Umbilical cord (tissue), 1 donor: ENCODE measurements at regions not wholly inside any gene's neighbourhood (a gene's known extent, or its start where the extent isn't known, plus 50 kb on each side); places are given as distances from the start of the nearest gene placed in this dataset.
"Not testable (repeated sequence)": the region's sequence is repeated elsewhere in the genome, so short reads cannot be mapped to it uniquely, and the experiment has no call there.

ENCODE experiments used
- DNase-seq: peaks from one replicate; pipeline ENCODE4 v3.0.0-alpha.2; 2015; ENCODE audit warnings: low spot score

GRCh38 chr4:114034189-114034588, 54.7 kb upstream of the ARSJ start:
- no peak for DNase-seq

- no peak for DNase-seq
These were observed 57.0 kb upstream of the ARSJ start for GRCh38 chr4:114036426-114036825.

- DNase-seq: no peak
These were observed 57.4 kb upstream of the ARSJ start for GRCh38 chr4:114036864-114037263.

GRCh38 chr4:114037988-114038387, 58.5 kb upstream of the ARSJ start:
- no peak for DNase-seq

- no peak for DNase-seq
These were observed 59.4 kb upstream of the ARSJ start for GRCh38 chr4:114038762-114039387.

- no peak for DNase-seq
These were observed 61.1 kb upstream of the ARSJ start for GRCh38 chr4:114040319-114041116.

GRCh38 chr4:114041117-114041475, 61.6 kb upstream of the ARSJ start:
- DNase-seq: no peak

GRCh38 chr4:114043116-114043515, 63.7 kb upstream of the ARSJ start:
- DNase-seq: no peak

- not testable (repeated sequence) for DNase-seq
These were observed 64.9 kb upstream of the ARSJ start for GRCh38 chr4:114044351-114044750.

- no peak for DNase-seq
These were observed 66.9 kb upstream of the ARSJ start for GRCh38 chr4:114046331-114046730.

- DNase-seq: not testable (repeated sequence)
These were observed 68.7 kb upstream of the ARSJ start for GRCh38 chr4:114048154-114048553.

GRCh38 chr4:114052227-114052626, 72.8 kb upstream of the ARSJ start:
- DNase-seq: no peak

- DNase-seq: no peak
These were observed 77.2 kb upstream of the ARSJ start for GRCh38 chr4:114056599-114056998.

- no peak for DNase-seq
These were observed 78.3 kb upstream of the ARSJ start for GRCh38 chr4:114057746-114058145.

GRCh38 chr4:114062499-114062898, 83.1 kb upstream of the ARSJ start:
- DNase-seq: no peak

- no peak for DNase-seq
These were observed 93.3 kb upstream of the ARSJ start for GRCh38 chr4:114072781-114073180.

GRCh38 chr4:114076899-114077570, 97.6 kb upstream of the ARSJ start:
- DNase-seq: no peak

GRCh38 chr4:114077610-114078009, 98.2 kb upstream of the ARSJ start:
- DNase-seq: no peak

GRCh38 chr4:114078636-114079035, 99.2 kb upstream of the ARSJ start:
- no peak for DNase-seq

- no peak for DNase-seq
These were observed 102.3 kb upstream of the ARSJ start for GRCh38 chr4:114081783-114082182.

GRCh38 chr4:114082348-114082747, 102.9 kb upstream of the ARSJ start:
- no peak for DNase-seq

- DNase-seq: no peak
These were observed 106.3 kb upstream of the ARSJ start for GRCh38 chr4:114085611-114086345.
